Sigmoid colon (tissue), 6 donors: ENCODE measurements at regions not wholly inside any gene's neighbourhood (a gene's known extent, or its start where the extent isn't known, plus 50 kb on each side); places are given as distances from the start of the nearest gene placed in this dataset.
"Not testable (repeated sequence)": the region's sequence is repeated elsewhere in the genome, so short reads cannot be mapped to it uniquely, and the experiment has no call there.

Experiments
- DNase-seq: peaks from one replicate; pipeline ENCODE4 v3.0.0-alpha.2; 2019
- H3K27ac ChIP-seq, 4 donors: fragments of 200-600 bp; sonication (generic); one replicate each; pipeline ENCODE4 v1.5.1; 2016 to 2019; ENCODE audit warnings: mild to moderate bottlenecking in 1 of 4
- H3K27me3 ChIP-seq, 3 donors: fragments of 200-600 bp; sonication (generic); one replicate each; pipeline ENCODE4 v1.5.1; 2019; ENCODE audit warnings: mild to moderate bottlenecking in 1 of 3
- H3K36me3 ChIP-seq, 4 donors: fragments of 200-600 bp; sonication (generic); one replicate each; pipeline ENCODE4 v1.5.1; 2016 to 2019
- H3K4me1 ChIP-seq, 4 donors: fragments of 200-600 bp; sonication (generic); one replicate each; pipeline ENCODE4 v1.5.1; 2017 to 2019
- H3K4me3 ChIP-seq, 4 donors: fragments of 200-600 bp; sonication (generic); one replicate each; pipeline ENCODE4 v1.5.1; 2017 to 2019; ENCODE audit warnings: mild to moderate bottlenecking in 2 of 4, moderate library complexity in 1 of 4
- H3K9me3 ChIP-seq, 4 donors: fragments of 200-600 bp in 3 of 4; sonication (generic) in 3 of 4; one replicate each; pipeline versions ENCODE4 v1.5.1 to v1.6.1; 2013 to 2019
- CTCF ChIP-seq, 4 experiments: fragments of 450-650 bp in 3 of 4; fragments of 200-600 bp in 1 of 4; IDR thresholded peaks; one replicate each; pipeline ENCODE4 v1.5.1; 2016 to 2019; ENCODE audit warnings: antibody characterized with exemption in 4 of 4, mild to moderate bottlenecking in 3 of 4, moderate library complexity in 2 of 4
- EP300 ChIP-seq, 4 donors: sonication (generic); formaldehyde crosslinking; IDR thresholded peaks; one replicate each; pipeline ENCODE4 v1.6.1; 2017; ENCODE audit warnings: antibody characterized with exemption in 4 of 4
- POLR2A ChIP-seq, 2 donors: fragments of 450-650 bp; IDR thresholded peaks; one replicate each; pipeline ENCODE4 v1.6.1; 2016; ENCODE audit warnings: antibody characterized with exemption in 2 of 2, mild to moderate bottlenecking in 2 of 2, moderate library complexity in 2 of 2
- POLR2AphosphoS5 ChIP-seq, 4 donors: sonication (generic); formaldehyde crosslinking; IDR thresholded peaks; one replicate each; pipeline ENCODE4 v1.6.1; 2017; ENCODE audit warnings: antibody characterized with exemption in 4 of 4
- WGBS, 2 donors: extraction: QIAGEN DNeasy Blood & Tissue Kit; methylation state at CpG; one replicate each; pipeline ENCODE4 v1.1.7; 2013; 5-methylcytosine and 5-hydroxymethylcytosine counted together
- intact Hi-C: fragments of 100-400 bp; cut with DNase I; formaldehyde crosslinking; loops from one replicate; pipeline ENCODE4 v1.15.1; 2023
- donor health status: healthy with polysubstance abuse.
- donor health status: healthy.

GRCh38 chrX:912677-913076 lies 282.1 kb downstream of the SHOX start:
- no peaks in the 10 kb centered on the region for H3K9me3 ChIP-seq
- H3K27me3 ChIP-seq, result no peaks in the 10 kb centered on the region
- DNase-seq, result no peak
- H3K4me1 ChIP-seq, result no peaks in the 10 kb centered on the region
- no peak overlapping the region for H3K4me3 ChIP-seq
- TF ChIP-seq CTCF (IDR thresholded peaks at IDR 0.05) (no peak), POLR2A (IDR thresholded peaks at IDR 0.05) (no peak), POLR2AphosphoS5 (IDR thresholded peaks at IDR 0.05) (no peak), EP300 (IDR thresholded peaks at IDR 0.05) (no peak)
- H3K27ac ChIP-seq, result no peak overlapping the region
- intact Hi-C loops, result no loop called here
- H3K36me3 ChIP-seq, result no peaks in the 10 kb centered on the region
- 76 to 81% methylated on average over 11 of the region's 11 CpGs for WGBS, 2 donors

GRCh38 chrX:909068-909467 lies 278.5 kb downstream of the SHOX start:
- intact Hi-C loops, H3K4me3 ChIP-seq, H3K27ac ChIP-seq, H3K36me3 ChIP-seq, H3K9me3 ChIP-seq, H3K27me3 ChIP-seq, H3K4me1 ChIP-seq, DNase-seq: not testable (repeated sequence)
- WGBS, 2 donors, result 48 to 49% methylated on average over 2 of the region's 2 CpGs

- TF ChIP-seq POLR2AphosphoS5 (IDR thresholded peaks at IDR 0.05) (no peak), CTCF (IDR thresholded peaks at IDR 0.05) (no peak), POLR2A (IDR thresholded peaks at IDR 0.05) (no peak), EP300 (IDR thresholded peaks at IDR 0.05) (no peak)
- no peak for DNase-seq
Measured at GRCh38 chrX:906586-906985, 276.0 kb downstream of the SHOX start.

GRCh38 chrX:905848-906566 lies 275.4 kb downstream of the SHOX start:
- no peaks in the 10 kb centered on the region for H3K36me3 ChIP-seq
- no peak overlapping the region for H3K4me3 ChIP-seq
- H3K27me3 ChIP-seq, result no peaks in the 10 kb centered on the region
- H3K4me1 ChIP-seq, result no peaks in the 10 kb centered on the region
- peaks cover 0 to 12% (median 0%) of the 10 kb centered on the region in 4 donors for H3K9me3 ChIP-seq
- no peak overlapping the region for H3K27ac ChIP-seq
- WGBS, 2 donors, result 82 to 90% methylated on average over 19 of the region's 19 CpGs
- no peak for DNase-seq
- intact Hi-C loops, result no loop called here
- TF ChIP-seq POLR2A (IDR thresholded peaks at IDR 0.05), result no peak
- no peak for TF ChIP-seq EP300 (IDR thresholded peaks at IDR 0.05)
- no peak for TF ChIP-seq CTCF (IDR thresholded peaks at IDR 0.05)
- no peak for TF ChIP-seq POLR2AphosphoS5 (IDR thresholded peaks at IDR 0.05)

More at GRCh38 chrX:906586-906985, 276.0 kb downstream of the SHOX start:
- intact Hi-C loops, result no loop called here
- H3K27me3 ChIP-seq, result no peaks in the 10 kb centered on the region
- H3K4me3 ChIP-seq, result no peak overlapping the region
- H3K9me3 ChIP-seq, result peaks cover 0 to 7% (median 0%) of the 10 kb centered on the region in 4 donors
- no peak overlapping the region for H3K27ac ChIP-seq
- no peaks in the 10 kb centered on the region for H3K36me3 ChIP-seq
- 73 to 88% methylated on average over 3 of the region's 3 CpGs for WGBS, 2 donors
- H3K4me1 ChIP-seq, result no peaks in the 10 kb centered on the region

GRCh38 chrX:903116-903515 lies 272.5 kb downstream of the SHOX start:
- 79 to 91% methylated on average over 15 of the region's 15 CpGs for WGBS, 2 donors
- Histone ChIP-seq H3K9me3 (peaks cover 0 to 12% (median 0%) of the 10 kb centered on the region in 4 donors), H3K4me1 (no peaks in the 10 kb centered on the region), H3K4me3 (no peak overlapping the region), H3K36me3 (no peaks in the 10 kb centered on the region), H3K27ac (no peak overlapping the region), H3K27me3 (no peaks in the 10 kb centered on the region)
- TF ChIP-seq POLR2A (IDR thresholded peaks at IDR 0.05), result no peak
- no peak for TF ChIP-seq CTCF (IDR thresholded peaks at IDR 0.05)
- TF ChIP-seq POLR2AphosphoS5 (IDR thresholded peaks at IDR 0.05), result no peak
- no peak for TF ChIP-seq EP300 (IDR thresholded peaks at IDR 0.05)
- no peak for DNase-seq
- intact Hi-C loops, result no loop called here
